Tibial nerve (tissue), 4 donors: ENCODE measurements at regions not wholly inside any gene's neighbourhood (a gene's known extent, or its start where the extent isn't known, plus 50 kb on each side); places are given as distances from the start of the nearest gene placed in this dataset.

Source experiments
- DNase-seq, 2 donors: peaks; one replicate each; pipeline ENCODE4 v3.0.0-alpha.2; 2019; ENCODE audit warnings: low spot score in 2 of 2
- H3K27ac ChIP-seq, 4 donors: fragments of 200-600 bp; sonication (generic) in 3 of 4; one replicate each; pipeline ENCODE4 v1.5.1; 2017 to 2019; ENCODE audit warnings: mild to moderate bottlenecking in 1 of 4
- H3K27me3 ChIP-seq, 2 donors: fragments of 200-600 bp; sonication (generic) in 1 of 2; one replicate each; pipeline versions ENCODE4 v1.5.1 to v1.6.0; 2017 to 2019
- H3K36me3 ChIP-seq, 3 donors: fragments of 200-600 bp; sonication (generic); one replicate each; pipeline ENCODE4 v1.5.1; 2018 to 2019
- H3K4me1 ChIP-seq, 4 donors: fragments of 200-600 bp; sonication (generic) in 3 of 4; one replicate each; pipeline ENCODE4 v1.5.1; 2017 to 2019
- H3K4me3 ChIP-seq, 4 donors: fragments of 200-600 bp; sonication (generic) in 3 of 4; one replicate each; pipeline ENCODE4 v1.5.1; 2017 to 2019; ENCODE audit warnings: mild to moderate bottlenecking in 1 of 4, moderate library complexity in 1 of 4
- H3K9me3 ChIP-seq, 4 donors: fragments of 200-600 bp; sonication (generic) in 3 of 4; one replicate each; pipeline ENCODE4 v1.5.1; 2017 to 2019
- CTCF ChIP-seq, 5 experiments: fragments of 200-600 bp in 3 of 5; fragments of 450-650 bp in 2 of 5; sonication (generic) in 3 of 5; IDR thresholded peaks; one replicate each; pipeline ENCODE4 v1.5.1; 2016 to 2019; ENCODE audit warnings: antibody characterized with exemption in 5 of 5, mild to moderate bottlenecking in 3 of 5, moderate library complexity in 2 of 5
- EP300 ChIP-seq, 2 donors: sonication (generic); formaldehyde crosslinking; IDR thresholded peaks; one replicate each; pipeline ENCODE4 v1.6.1; 2017; ENCODE audit warnings: antibody characterized with exemption in 2 of 2, mild to moderate bottlenecking in 1 of 2
- POLR2A ChIP-seq, 2 donors: fragments of 450-650 bp; IDR thresholded peaks; one replicate each; pipeline ENCODE4 v1.6.1; 2017; ENCODE audit warnings: antibody characterized with exemption in 2 of 2, mild to moderate bottlenecking in 2 of 2, moderate library complexity in 2 of 2
- WGBS, 2 donors: methylation state at CpG; one replicate each; pipeline ENCODE4 v1.1.5; 2018; 5-methylcytosine and 5-hydroxymethylcytosine counted together

DNA sequence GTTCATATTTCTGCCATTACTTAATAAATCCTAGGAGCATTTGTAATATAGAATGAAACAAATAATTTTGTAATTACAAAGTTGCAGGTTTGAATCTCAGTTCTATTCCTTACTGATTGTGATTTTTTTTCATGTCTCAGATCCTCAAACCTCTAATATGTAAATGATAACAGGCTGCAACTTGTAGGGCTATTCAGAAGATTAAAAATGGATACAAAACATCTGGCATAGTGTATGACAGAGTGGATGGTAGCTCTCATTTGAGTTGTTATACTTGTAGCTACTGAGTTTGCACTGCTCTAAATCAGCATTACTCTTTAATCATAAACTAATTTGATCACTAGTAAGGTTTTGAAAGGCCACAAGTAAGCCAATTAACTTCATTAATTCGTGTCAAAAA is 406.3 kb upstream of the MGAT4C start:
- DNase-seq: no peak
- Histone ChIP-seq H3K27ac (no peak overlapping the region), H3K9me3 (no peaks in the 10 kb centered on the region), H3K36me3 (no peaks in the 10 kb centered on the region), H3K27me3 (no peaks in the 10 kb centered on the region), H3K4me3 (no peak overlapping the region), H3K4me1 (peaks cover 0 to 10% (median 0%) of the 10 kb centered on the region in 4 donors)
- TF ChIP-seq CTCF (IDR thresholded peaks at IDR 0.05): no peak
- no peak for TF ChIP-seq EP300 (IDR thresholded peaks at IDR 0.05)
- no peak for TF ChIP-seq POLR2A (IDR thresholded peaks at IDR 0.05)
- WGBS, 2 donors: 87 to 89% methylated on average over 1 of the region's 1 CpG

GRCh38 chr12:86660488-86661147 is 404.4 kb upstream of the MGAT4C start:
- Histone ChIP-seq H3K9me3 (no peaks in the 10 kb centered on the region), H3K27me3 (no peaks in the 10 kb centered on the region), H3K4me1 (peaks cover 0 to 5% (median 0%) of the 10 kb centered on the region in 4 donors), H3K36me3 (no peaks in the 10 kb centered on the region), H3K4me3 (no peak overlapping the region), H3K27ac (no peak overlapping the region)
- DNase-seq: no peak
- TF ChIP-seq POLR2A (IDR thresholded peaks at IDR 0.05) (no peak), EP300 (IDR thresholded peaks at IDR 0.05) (no peak), CTCF (IDR thresholded peaks at IDR 0.05) (no peak)
- 80 to 84% methylated on average over 1 of the region's 1 CpG for WGBS, 2 donors

DNA sequence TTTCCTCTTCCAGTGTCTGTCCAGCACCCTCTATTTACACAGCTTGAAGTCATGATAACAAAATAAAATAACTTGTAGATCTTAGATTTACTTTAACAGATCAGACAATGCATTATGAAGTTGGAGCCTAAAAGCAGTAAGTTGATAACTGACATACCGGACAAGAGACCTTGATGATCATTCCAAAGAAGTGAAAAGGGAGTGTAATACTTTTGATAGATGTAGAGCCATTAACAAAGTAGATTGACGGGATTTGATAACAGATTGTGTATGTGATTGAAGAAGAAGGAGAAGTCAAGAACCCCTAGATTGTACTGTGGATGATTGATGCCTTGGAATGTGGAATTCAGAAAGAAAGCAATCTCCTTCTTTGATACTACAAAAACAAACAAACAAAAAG is 403.8 kb upstream of the MGAT4C start:
- Histone ChIP-seq H3K4me3 (no peak overlapping the region), H3K27ac (no peak overlapping the region), H3K27me3 (no peaks in the 10 kb centered on the region), H3K36me3 (no peaks in the 10 kb centered on the region), H3K9me3 (no peaks in the 10 kb centered on the region), H3K4me1 (peaks cover 0 to 5% (median 0%) of the 10 kb centered on the region in 4 donors)
- TF ChIP-seq CTCF (IDR thresholded peaks at IDR 0.05): no peak
- TF ChIP-seq POLR2A (IDR thresholded peaks at IDR 0.05): no peak
- TF ChIP-seq EP300 (IDR thresholded peaks at IDR 0.05): no peak
- no peak for DNase-seq
- 70 to 84% methylated on average over 2 of the region's 2 CpGs for WGBS, 2 donors

DNA sequence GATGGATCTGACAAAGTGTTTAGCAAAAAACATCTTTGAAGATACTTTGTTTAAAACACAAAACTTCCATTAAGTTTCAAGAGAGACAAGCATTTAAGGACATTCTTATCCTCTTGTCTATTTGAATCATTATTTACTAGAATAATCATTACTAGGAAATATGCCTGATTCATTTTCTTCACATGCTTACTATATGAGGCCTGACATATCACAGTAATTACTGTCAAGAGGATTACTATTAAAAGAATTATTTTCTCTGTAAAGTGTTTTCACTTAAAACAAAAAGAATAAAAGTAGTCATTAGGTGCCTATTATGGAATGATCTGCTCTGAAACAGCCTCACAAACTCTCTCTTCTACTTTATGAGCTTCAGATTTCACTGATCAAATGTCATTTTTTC is 402.1 kb upstream of the MGAT4C start:
- Histone ChIP-seq H3K36me3 (no peaks in the 10 kb centered on the region), H3K27me3 (no peaks in the 10 kb centered on the region), H3K4me3 (no peak overlapping the region), H3K4me1 (no peaks in the 10 kb centered on the region), H3K27ac (no peak overlapping the region), H3K9me3 (no peaks in the 10 kb centered on the region)
- DNase-seq: no peak
- TF ChIP-seq EP300 (IDR thresholded peaks at IDR 0.05) (no peak), CTCF (IDR thresholded peaks at IDR 0.05) (no peak), POLR2A (IDR thresholded peaks at IDR 0.05) (no peak)

- TF ChIP-seq EP300 (IDR thresholded peaks at IDR 0.05) (no peak), CTCF (IDR thresholded peaks at IDR 0.05) (no peak), POLR2A (IDR thresholded peaks at IDR 0.05) (no peak)
- H3K4me1 ChIP-seq: no peaks in the 10 kb centered on the region
- no peak for DNase-seq
- no peak overlapping the region for H3K27ac ChIP-seq
- no peaks in the 10 kb centered on the region for H3K36me3 ChIP-seq
- H3K9me3 ChIP-seq: no peaks in the 10 kb centered on the region
- 55 to 62% methylated on average over 2 of the region's 2 CpGs for WGBS, 2 donors
- no peak overlapping the region for H3K4me3 ChIP-seq
- H3K27me3 ChIP-seq: no peaks in the 10 kb centered on the region
Measured at GRCh38 chr12:86647800-86648199, 391.6 kb upstream of the MGAT4C start.
